GM23338 (cell line): ENCODE measurements at regions not wholly inside any gene's neighbourhood (a gene's known extent, or its start where the extent isn't known, plus 50 kb on each side); places are given as distances from the start of the nearest gene placed in this dataset.

ENCODE experiments used
- EZH2 ChIP-seq: fragments of 200-600 bp; sonication (generic); IDR thresholded peaks from one replicate; pipeline ENCODE4 v1.8.0; 2017; ENCODE audit warnings: antibody characterized with exemption, mild to moderate bottlenecking, low read depth; ENCODE audit not compliant: unreplicated experiment
- EZH2phosphoT487 ChIP-seq: fragments of 200-600 bp; sonication (generic); IDR thresholded peaks from one replicate; pipeline ENCODE4 v1.8.1; 2018; ENCODE audit warnings: antibody characterized with exemption; ENCODE audit not compliant: unreplicated experiment
- NANOG ChIP-seq: IDR thresholded peaks from 2 replicates; pipeline ENCODE4 v1.6.1; 2016; ENCODE audit warnings: antibody characterized with exemption, borderline replicate concordance
- POLR2AphosphoS5 ChIP-seq: IDR thresholded peaks from 2 replicates; pipeline ENCODE4 v1.6.1; 2016; ENCODE audit warnings: antibody characterized with exemption, low read depth
- TF ChIP-seq, protein P1 (sequence below), 2 experiments: fragments of 200-600 bp in 1 of 2; sonication (generic) in 1 of 2; conservative IDR thresholded peaks; 2 replicates each; pipeline versions ENCODE4 v1.5.1 to v1.6.1; 2016 to 2017; ENCODE audit warnings: antibody characterized with exemption in 2 of 2, low read depth in 2 of 2, mild to moderate bottlenecking in 2 of 2, moderate library complexity in 1 of 2
- TF ChIP-seq, protein P2 (sequence below): IDR thresholded peaks from 2 replicates; pipeline ENCODE4 v1.6.1; 2016; ENCODE audit warnings: antibody characterized with exemption
- TF ChIP-seq, protein P3 (sequence below): IDR thresholded peaks from one replicate; pipeline ENCODE4 v1.6.1; 2018; ENCODE audit warnings: antibody characterized with exemption; ENCODE audit not compliant: unreplicated experiment

DNA sequence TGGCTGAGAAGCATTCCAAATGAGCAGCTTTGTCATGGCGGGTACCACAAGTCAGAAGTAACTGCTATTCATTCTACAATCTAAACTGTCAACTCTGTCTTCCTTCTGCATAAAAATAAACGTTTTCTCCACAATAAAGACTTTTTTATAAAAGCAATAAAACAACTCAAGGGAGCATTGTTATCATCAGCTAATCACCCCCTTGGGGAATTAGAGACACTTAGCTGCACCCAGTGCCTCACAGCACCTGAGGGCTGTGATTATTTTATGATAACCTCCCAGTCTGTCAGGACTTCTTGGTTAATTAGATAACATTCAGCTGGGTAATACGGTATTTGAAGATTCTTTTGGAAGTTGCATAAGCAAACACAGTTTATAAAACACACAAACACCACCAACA, 155.6 kb downstream of the PPP1R3A start:
- TF ChIP-seq, protein P1, sequence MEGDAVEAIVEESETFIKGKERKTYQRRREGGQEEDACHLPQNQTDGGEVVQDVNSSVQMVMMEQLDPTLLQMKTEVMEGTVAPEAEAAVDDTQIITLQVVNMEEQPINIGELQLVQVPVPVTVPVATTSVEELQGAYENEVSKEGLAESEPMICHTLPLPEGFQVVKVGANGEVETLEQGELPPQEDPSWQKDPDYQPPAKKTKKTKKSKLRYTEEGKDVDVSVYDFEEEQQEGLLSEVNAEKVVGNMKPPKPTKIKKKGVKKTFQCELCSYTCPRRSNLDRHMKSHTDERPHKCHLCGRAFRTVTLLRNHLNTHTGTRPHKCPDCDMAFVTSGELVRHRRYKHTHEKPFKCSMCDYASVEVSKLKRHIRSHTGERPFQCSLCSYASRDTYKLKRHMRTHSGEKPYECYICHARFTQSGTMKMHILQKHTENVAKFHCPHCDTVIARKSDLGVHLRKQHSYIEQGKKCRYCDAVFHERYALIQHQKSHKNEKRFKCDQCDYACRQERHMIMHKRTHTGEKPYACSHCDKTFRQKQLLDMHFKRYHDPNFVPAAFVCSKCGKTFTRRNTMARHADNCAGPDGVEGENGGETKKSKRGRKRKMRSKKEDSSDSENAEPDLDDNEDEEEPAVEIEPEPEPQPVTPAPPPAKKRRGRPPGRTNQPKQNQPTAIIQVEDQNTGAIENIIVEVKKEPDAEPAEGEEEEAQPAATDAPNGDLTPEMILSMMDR (conservative IDR thresholded peaks at IDR 0.05; ENCODE audit: low read depth in 2 of 2) = no peak
- TF ChIP-seq POLR2AphosphoS5 (no peak), EZH2 (no peak), EZH2phosphoT487 (no peak), NANOG (no peak)
- TF ChIP-seq, protein P2, sequence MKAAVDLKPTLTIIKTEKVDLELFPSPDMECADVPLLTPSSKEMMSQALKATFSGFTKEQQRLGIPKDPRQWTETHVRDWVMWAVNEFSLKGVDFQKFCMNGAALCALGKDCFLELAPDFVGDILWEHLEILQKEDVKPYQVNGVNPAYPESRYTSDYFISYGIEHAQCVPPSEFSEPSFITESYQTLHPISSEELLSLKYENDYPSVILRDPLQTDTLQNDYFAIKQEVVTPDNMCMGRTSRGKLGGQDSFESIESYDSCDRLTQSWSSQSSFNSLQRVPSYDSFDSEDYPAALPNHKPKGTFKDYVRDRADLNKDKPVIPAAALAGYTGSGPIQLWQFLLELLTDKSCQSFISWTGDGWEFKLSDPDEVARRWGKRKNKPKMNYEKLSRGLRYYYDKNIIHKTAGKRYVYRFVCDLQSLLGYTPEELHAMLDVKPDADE = no peak
- TF ChIP-seq, protein P3, sequence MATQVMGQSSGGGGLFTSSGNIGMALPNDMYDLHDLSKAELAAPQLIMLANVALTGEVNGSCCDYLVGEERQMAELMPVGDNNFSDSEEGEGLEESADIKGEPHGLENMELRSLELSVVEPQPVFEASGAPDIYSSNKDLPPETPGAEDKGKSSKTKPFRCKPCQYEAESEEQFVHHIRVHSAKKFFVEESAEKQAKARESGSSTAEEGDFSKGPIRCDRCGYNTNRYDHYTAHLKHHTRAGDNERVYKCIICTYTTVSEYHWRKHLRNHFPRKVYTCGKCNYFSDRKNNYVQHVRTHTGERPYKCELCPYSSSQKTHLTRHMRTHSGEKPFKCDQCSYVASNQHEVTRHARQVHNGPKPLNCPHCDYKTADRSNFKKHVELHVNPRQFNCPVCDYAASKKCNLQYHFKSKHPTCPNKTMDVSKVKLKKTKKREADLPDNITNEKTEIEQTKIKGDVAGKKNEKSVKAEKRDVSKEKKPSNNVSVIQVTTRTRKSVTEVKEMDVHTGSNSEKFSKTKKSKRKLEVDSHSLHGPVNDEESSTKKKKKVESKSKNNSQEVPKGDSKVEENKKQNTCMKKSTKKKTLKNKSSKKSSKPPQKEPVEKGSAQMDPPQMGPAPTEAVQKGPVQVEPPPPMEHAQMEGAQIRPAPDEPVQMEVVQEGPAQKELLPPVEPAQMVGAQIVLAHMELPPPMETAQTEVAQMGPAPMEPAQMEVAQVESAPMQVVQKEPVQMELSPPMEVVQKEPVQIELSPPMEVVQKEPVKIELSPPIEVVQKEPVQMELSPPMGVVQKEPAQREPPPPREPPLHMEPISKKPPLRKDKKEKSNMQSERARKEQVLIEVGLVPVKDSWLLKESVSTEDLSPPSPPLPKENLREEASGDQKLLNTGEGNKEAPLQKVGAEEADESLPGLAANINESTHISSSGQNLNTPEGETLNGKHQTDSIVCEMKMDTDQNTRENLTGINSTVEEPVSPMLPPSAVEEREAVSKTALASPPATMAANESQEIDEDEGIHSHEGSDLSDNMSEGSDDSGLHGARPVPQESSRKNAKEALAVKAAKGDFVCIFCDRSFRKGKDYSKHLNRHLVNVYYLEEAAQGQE = no peak
